ENCODE measurements at regions not wholly inside any gene's neighbourhood (a gene's known extent, or its start where the extent isn't known, plus 50 kb on each side); places are given as distances from the start of the nearest gene placed in this dataset.
A peak's percentile ranks its signal among the peaks of the same experiment; 100 is the strongest.

GRCh38 chr17:69779378-69780214, 295.4 kb upstream of the KCNJ16 start:
- DNase-seq = no peak

DNA sequence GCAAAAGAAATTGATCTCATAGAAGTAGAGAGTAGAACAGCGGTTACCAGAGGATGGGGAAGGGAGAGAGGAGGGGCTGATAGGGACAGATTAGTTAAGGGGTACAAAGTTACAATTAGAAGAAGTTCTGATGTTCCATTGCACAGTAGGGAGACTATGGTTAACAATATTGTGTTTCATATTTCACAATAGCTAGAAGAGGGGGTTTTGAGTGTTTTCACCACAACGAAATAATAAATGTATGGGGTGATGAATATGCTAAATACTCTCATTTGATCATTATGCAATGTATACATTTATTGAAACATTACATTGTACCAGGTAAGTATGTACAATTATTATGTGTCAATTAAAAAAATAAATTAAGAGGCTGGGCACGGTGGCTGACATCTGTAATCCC, 291.2 kb upstream of the KCNJ16 start:
- no peak for DNase-seq

DNA sequence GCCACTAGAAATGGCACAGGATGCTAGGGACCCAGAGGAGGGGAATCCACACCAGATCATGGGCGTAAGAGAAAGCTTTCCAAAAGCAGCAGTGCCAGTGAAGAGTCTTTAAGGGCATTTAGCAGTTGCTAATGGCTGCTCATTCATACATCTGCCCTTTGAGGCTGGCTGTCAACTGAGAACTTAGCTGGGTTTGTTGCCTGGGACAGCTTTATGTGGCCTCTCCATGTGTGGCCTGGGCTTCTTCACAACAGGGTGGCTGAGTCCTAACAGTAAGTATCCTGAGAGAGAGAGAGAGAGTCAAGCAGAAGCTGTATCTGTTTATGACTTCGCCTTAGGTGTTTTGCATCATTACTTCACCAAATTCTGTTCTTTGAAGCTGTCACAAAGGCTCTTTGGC, 286.1 kb upstream of the KCNJ16 start:
- no peak for DNase-seq

DNA sequence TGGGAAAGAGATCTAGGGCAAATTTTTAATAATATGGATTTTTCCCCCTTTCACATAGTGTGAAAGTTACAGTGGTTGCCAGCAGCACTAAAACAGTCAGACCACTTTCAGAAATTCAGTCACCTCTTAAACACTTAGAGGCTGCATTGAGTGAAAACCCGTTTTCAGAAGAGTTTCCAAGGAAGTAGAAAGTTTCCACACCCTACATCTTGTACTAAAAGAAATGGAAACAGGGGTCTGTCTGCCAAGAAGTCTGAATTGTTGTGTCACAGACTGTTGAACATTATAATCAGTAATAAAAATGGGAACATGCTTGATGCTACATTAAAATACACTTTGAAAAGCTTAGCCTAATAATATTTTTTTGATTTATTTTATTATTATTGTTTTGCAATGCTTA, 278.9 kb upstream of the KCNJ16 start:
- DNase-seq = no peak

- no peak for DNase-seq
Measured at GRCh38 chr17:69800870-69801269, 274.2 kb upstream of the KCNJ16 start.

DNA sequence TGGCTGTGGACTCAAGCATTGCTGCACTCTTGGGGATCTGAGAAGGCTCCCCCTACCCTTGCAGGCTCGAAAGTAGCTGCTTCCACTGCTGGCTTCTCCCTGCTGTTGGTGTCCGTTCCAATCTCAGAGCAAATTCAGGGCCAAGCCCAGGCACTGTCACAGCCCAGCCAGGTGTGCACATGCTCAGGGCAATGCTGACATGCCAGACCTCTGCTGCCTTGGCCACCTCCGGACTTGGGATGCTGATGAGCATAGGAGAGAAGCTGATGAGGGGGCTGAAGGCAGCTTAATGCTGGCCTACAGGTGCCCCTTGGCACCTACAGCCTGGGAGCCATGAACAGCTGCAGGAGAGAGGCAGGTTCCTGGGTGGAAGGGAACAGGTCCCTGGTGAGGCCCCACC, 273.7 kb upstream of the KCNJ16 start:
- no peak for DNase-seq

GRCh38 chr17:69802045-69802740, 272.8 kb upstream of the KCNJ16 start:
- DNase-seq = no peak

DNA sequence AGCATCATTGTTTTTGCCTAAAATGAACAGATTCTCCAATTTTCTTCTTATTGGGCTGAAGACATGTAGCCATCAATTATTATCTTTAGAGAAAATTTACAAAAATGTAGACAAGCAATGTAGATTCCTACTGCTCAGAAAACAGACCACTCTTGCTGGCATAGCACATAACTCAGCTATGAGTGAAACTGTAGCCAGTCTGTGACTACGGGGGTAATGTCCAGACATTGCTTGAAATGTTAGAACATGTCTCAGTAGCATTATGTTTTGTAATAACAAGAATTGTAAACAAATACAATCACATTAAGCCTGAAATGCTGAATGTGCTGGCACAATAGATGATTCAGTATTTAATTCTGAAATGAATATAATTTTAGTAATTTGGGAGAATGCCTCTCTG, 265.7 kb upstream of the KCNJ16 start:
- no peak for DNase-seq

GRCh38 chr17:69810326-69810965, 264.6 kb upstream of the KCNJ16 start:
- peak; percentile 46 for DNase-seq

GRCh38 chr17:69812240-69812837, 262.7 kb upstream of the KCNJ16 start:
- DNase-seq = no peak

GRCh38 chr17:69814031-69814430, 261.0 kb upstream of the KCNJ16 start:
- DNase-seq = no peak

GRCh38 chr17:69815406-69815805, 259.6 kb upstream of the KCNJ16 start:
- DNase-seq = no peak

DNA sequence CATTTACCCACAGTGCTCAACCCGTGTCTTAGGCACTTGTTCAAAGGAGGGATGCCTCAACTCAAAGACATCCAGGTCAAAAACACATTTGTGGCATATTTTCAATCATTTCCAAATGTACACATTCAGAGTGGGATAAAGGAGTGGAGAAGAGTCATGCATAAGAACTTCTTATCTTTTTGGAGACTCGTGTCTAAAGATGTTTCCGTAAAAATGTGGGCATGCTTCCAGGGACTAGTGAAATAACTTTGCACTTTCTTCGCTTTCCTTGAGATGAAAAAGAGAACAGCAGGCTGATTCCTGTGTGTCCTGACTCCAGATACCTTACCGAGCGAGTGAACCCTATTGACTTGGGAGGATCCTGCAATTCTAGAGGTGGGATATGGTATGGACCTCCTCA, 256.6 kb upstream of the KCNJ16 start:
- DNase-seq = no peak

DNA sequence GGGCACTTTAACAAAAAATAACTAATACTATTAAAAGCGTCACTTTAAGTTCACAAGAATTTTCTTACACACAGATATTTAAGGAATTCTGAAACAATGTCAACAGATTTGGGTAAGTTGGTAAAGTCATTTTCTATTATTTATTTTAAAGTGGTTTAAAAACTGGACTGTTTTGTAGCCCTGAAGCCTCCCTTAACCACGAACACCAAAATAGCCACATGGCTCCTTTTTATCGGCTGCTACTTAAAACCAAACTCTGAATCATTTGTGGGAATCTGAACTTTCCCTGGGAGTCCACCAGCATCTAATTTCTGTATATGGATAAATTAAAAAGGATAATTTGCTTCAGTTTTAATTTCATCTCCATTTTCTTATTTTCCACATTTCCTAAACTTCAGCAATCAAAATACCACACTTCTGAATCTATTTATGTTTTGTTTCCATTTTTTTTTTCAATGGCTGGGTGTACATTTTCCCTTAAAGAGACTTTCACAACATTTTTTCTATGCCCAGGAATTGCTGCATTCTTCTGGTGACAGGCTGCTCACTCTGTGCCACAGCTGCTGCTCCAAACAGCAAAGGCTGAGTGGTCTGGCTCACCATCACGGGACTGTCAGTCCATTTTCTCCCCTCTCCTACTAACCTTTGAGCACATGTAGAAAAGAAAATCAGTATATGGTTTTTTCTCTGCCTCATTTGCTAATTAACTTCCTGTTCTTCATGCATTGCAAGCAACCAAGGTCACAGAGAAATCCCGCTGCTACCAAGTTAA, 255.5 kb upstream of the KCNJ16 start:
- no peak for DNase-seq

DNA sequence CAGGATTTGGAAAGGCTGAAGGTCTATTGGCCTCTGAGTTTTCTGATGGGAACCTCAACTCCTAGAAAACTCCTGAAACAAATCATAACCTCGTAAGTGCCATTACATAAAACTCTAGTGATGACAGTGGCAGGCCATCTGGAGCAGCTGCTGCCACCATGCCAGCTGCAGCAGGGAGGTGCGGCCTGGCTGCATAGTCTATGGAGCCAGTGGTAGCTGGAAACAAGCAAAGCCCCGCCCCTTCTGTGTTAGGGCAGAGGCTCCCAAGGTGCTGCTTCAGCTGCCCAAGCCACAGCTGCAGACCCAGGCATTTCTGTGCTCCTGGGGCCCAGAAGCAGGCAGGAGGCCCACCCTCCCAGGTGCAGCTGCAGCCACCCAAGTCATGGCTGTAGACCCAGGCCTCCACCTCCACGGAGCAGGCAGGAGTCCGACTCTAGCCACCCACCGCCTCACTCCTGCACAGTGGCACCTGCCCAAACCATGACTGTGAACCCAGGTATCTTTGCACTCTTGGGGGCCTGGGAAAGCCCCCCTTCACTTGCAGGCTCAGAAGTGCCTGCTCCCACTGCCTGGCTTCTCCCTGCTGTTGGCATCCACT, 254.1 kb upstream of the KCNJ16 start:
- DNase-seq = no peak

DNA sequence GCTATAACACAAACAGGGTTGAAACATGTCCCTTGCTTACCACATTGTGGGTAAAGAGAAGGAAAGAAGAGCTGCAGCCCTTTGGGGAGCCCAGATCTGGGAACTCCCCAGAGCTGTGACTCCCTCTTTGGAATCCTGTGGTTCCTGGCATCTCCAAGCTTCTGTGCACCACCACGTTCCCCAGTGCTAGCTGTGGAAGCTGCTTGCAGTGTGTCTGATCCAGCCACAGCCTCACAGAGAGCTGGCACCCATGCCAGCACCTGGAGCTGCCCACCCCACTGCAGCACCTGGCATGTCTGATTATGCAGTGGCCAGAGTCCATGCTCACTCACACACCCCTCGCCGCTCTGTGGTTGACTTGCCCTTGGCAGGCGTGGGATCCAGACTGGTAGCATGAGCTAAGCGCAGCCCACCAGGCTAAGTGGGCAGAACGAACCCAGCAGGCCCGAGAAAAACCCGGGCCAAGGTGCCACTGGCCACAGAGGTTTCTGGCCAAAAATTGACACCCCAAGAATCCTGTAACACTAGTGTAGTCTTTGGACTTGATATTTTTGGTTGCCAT, 252.6 kb upstream of the KCNJ16 start:
- DNase-seq = no peak

- DNase-seq = peak; percentile 8
Measured at GRCh38 chr17:69828087-69828486, 246.9 kb upstream of the KCNJ16 start.

GRCh38 chr17:69834494-69834893, 240.5 kb upstream of the KCNJ16 start:
- DNase-seq = no peak

DNA sequence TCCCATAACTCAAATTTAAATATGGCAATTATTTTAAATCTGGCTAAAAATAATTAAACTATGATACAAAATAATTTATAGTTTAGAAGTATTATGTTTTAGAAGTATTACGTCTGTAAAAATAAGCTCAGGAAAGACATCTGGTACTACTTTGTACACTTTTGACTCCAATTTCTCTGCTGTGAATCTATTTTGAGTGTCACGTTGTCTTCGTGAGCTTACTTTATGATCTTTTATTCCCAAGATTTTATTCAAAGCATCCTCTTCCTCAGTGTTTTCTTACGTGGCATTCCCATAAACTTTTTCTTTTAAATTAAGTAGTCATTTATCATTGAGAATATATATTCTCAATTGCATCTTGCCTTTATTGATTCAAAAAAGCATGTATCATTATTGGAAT, 223.3 kb upstream of the KCNJ16 start:
- DNase-seq = no peak

DNA sequence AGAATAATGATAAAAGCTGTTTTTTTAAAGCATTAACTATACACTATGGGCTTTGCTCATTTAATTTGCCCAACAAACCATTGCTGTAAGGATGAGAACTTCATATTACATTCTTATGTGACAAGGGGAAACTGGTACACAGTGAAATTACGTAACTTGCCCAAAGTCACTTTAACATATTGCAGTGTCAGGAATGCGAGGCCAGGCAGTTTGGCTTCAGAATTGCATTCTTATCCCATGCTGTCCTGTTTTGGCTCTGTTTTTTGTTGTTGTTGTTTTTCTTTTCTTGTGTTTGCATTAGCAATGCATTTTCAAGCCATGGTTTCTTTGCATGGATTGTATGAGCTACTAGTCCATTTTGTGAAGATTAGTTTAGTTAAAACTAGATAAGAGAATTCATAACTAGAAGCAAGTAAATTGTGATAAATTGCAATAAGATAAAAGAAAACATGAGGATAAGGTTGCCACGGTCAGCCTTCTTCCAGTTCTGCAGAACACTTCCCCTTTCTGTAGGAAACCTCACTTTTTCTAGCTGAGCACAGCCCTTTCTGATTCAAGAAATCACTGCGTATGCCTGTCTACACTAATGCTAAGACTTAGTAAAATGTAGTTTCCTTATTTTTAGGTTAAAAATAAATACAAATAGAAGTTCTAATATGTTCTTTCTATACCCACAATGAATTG, 221.3 kb upstream of the KCNJ16 start:
- DNase-seq = no peak

GRCh38 chr17:69854225-69854780, 220.7 kb upstream of the KCNJ16 start:
- DNase-seq = no peak
